Tibial nerve (tissue), 4 donors: ENCODE measurements at regions not wholly inside any gene's neighbourhood (a gene's known extent, or its start where the extent isn't known, plus 50 kb on each side); places are given as distances from the start of the nearest gene placed in this dataset.

Source experiments
- DNase-seq, 2 donors: peaks; one replicate each; pipeline ENCODE4 v3.0.0-alpha.2; 2019; ENCODE audit warnings: low spot score in 2 of 2
- H3K27ac ChIP-seq, 4 donors: fragments of 200-600 bp; sonication (generic) in 3 of 4; one replicate each; pipeline ENCODE4 v1.5.1; 2017 to 2019; ENCODE audit warnings: mild to moderate bottlenecking in 1 of 4
- H3K27me3 ChIP-seq, 2 donors: fragments of 200-600 bp; sonication (generic) in 1 of 2; one replicate each; pipeline versions ENCODE4 v1.5.1 to v1.6.0; 2017 to 2019
- H3K36me3 ChIP-seq, 3 donors: fragments of 200-600 bp; sonication (generic); one replicate each; pipeline ENCODE4 v1.5.1; 2018 to 2019
- H3K4me1 ChIP-seq, 4 donors: fragments of 200-600 bp; sonication (generic) in 3 of 4; one replicate each; pipeline ENCODE4 v1.5.1; 2017 to 2019
- H3K4me3 ChIP-seq, 4 donors: fragments of 200-600 bp; sonication (generic) in 3 of 4; one replicate each; pipeline ENCODE4 v1.5.1; 2017 to 2019; ENCODE audit warnings: mild to moderate bottlenecking in 1 of 4, moderate library complexity in 1 of 4
- H3K9me3 ChIP-seq, 4 donors: fragments of 200-600 bp; sonication (generic) in 3 of 4; one replicate each; pipeline ENCODE4 v1.5.1; 2017 to 2019
- CTCF ChIP-seq, 5 experiments: fragments of 200-600 bp in 3 of 5; fragments of 450-650 bp in 2 of 5; sonication (generic) in 3 of 5; IDR thresholded peaks; one replicate each; pipeline ENCODE4 v1.5.1; 2016 to 2019; ENCODE audit warnings: antibody characterized with exemption in 5 of 5, mild to moderate bottlenecking in 3 of 5, moderate library complexity in 2 of 5
- EP300 ChIP-seq, 2 donors: sonication (generic); formaldehyde crosslinking; IDR thresholded peaks; one replicate each; pipeline ENCODE4 v1.6.1; 2017; ENCODE audit warnings: antibody characterized with exemption in 2 of 2, mild to moderate bottlenecking in 1 of 2
- POLR2A ChIP-seq, 2 donors: fragments of 450-650 bp; IDR thresholded peaks; one replicate each; pipeline ENCODE4 v1.6.1; 2017; ENCODE audit warnings: antibody characterized with exemption in 2 of 2, mild to moderate bottlenecking in 2 of 2, moderate library complexity in 2 of 2
- WGBS, 2 donors: methylation state at CpG; one replicate each; pipeline ENCODE4 v1.1.5; 2018; 5-methylcytosine and 5-hydroxymethylcytosine counted together

- no peak for TF ChIP-seq EP300 (IDR thresholded peaks at IDR 0.05)
- no peak for TF ChIP-seq CTCF (IDR thresholded peaks at IDR 0.05)
- no peak for TF ChIP-seq POLR2A (IDR thresholded peaks at IDR 0.05)
- Histone ChIP-seq H3K36me3 (no peaks in the 10 kb centered on the region), H3K27ac (no peak overlapping the region), H3K27me3 (no peaks in the 10 kb centered on the region), H3K9me3 (no peaks in the 10 kb centered on the region), H3K4me3 (no peak overlapping the region), H3K4me1 (peaks cover 0 to 3% (median 0%) of the 10 kb centered on the region in 4 donors)
- 76 to 77% methylated on average over 1 of the region's 1 CpG for WGBS, 2 donors
- DNase-seq: no peak
Measured at GRCh38 chr9:87029905-87030304, 82.6 kb upstream of the GAS1 start.

GRCh38 chr9:87034841-87035240 is 87.5 kb upstream of the GAS1 start:
- Histone ChIP-seq H3K4me3 (no peak overlapping the region), H3K27ac (no peak overlapping the region), H3K9me3 (no peaks in the 10 kb centered on the region), H3K4me1 (peaks cover 0 to 3% (median 0%) of the 10 kb centered on the region in 4 donors), H3K27me3 (no peaks in the 10 kb centered on the region), H3K36me3 (no peaks in the 10 kb centered on the region)
- TF ChIP-seq CTCF (IDR thresholded peaks at IDR 0.05): no peak
- TF ChIP-seq EP300 (IDR thresholded peaks at IDR 0.05): no peak
- no peak for TF ChIP-seq POLR2A (IDR thresholded peaks at IDR 0.05)
- WGBS, 2 donors: 77 to 82% methylated on average over 8 of the region's 8 CpGs
- no peak for DNase-seq

- Histone ChIP-seq H3K36me3 (no peaks in the 10 kb centered on the region), H3K27me3 (no peaks in the 10 kb centered on the region), H3K4me1 (peaks cover 0 to 3% (median 0%) of the 10 kb centered on the region in 4 donors), H3K27ac (no peak overlapping the region), H3K9me3 (no peaks in the 10 kb centered on the region), H3K4me3 (no peak overlapping the region)
- WGBS, 2 donors: 57 to 61% methylated on average over 5 of the region's 5 CpGs
- no peak for DNase-seq
- TF ChIP-seq EP300 (IDR thresholded peaks at IDR 0.05): no peak
- no peak for TF ChIP-seq POLR2A (IDR thresholded peaks at IDR 0.05)
Measured at GRCh38 chr9:87035879-87036278, 88.6 kb upstream of the GAS1 start.

- Histone ChIP-seq H3K4me3 (no peak overlapping the region), H3K27me3 (no peaks in the 10 kb centered on the region), H3K9me3 (no peaks in the 10 kb centered on the region), H3K27ac (no peak overlapping the region), H3K4me1 (peaks cover 0 to 3% (median 0%) of the 10 kb centered on the region in 4 donors), H3K36me3 (no peaks in the 10 kb centered on the region)
- no peak for DNase-seq
- TF ChIP-seq CTCF (IDR thresholded peaks at IDR 0.05): no peak
- no peak for TF ChIP-seq POLR2A (IDR thresholded peaks at IDR 0.05)
- no peak for TF ChIP-seq EP300 (IDR thresholded peaks at IDR 0.05)
- WGBS, 2 donors: 71 to 79% methylated on average over 2 of the region's 2 CpGs
Measured at GRCh38 chr9:87036506-87036905, 89.2 kb upstream of the GAS1 start.

- no peak overlapping the region for H3K27ac ChIP-seq
- DNase-seq: no peak
- no peaks in the 10 kb centered on the region for H3K9me3 ChIP-seq
- H3K36me3 ChIP-seq: no peaks in the 10 kb centered on the region
- no peak overlapping the region for H3K4me3 ChIP-seq
- no peaks in the 10 kb centered on the region for H3K4me1 ChIP-seq
- no peak for TF ChIP-seq CTCF (IDR thresholded peaks at IDR 0.05)
- no peak for TF ChIP-seq EP300 (IDR thresholded peaks at IDR 0.05)
- TF ChIP-seq POLR2A (IDR thresholded peaks at IDR 0.05): no peak
- WGBS, 2 donors: 82 to 91% methylated on average over 1 of the region's 1 CpG
- H3K27me3 ChIP-seq: no peaks in the 10 kb centered on the region
Measured at GRCh38 chr9:87039809-87040392, 92.6 kb upstream of the GAS1 start.
